ENCODE measurements at regions not wholly inside any gene's neighbourhood (a gene's known extent, or its start where the extent isn't known, plus 50 kb on each side); places are given as distances from the start of the nearest gene placed in this dataset.

DNA sequence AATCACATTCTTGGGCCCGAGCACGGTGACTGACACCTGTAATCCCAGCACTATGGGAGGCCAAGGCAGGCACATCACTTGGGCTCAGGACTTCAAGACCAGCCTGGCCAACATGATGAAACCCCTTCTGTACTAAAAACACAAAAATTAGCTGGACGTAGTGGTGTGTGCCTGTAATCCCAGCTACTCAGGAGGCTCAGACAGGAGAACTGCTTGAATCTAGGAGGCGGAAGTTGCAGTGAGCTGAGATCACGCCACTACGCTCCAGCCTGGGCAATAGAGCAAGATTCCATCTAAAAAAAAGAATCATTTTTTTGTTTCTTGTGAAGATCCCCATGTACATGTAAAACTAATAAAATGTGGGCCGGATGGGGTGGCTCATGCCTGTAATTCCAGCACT lies 53.1 kb upstream of the ATF7IP2 start:
- TF ChIP-seq POLR2A (IDR thresholded peaks at IDR 0.05) = no peak
- TF ChIP-seq POLR2AphosphoS5 (IDR thresholded peaks at IDR 0.05; ENCODE audit: insufficient read depth in 1 of 2, low read depth in 1 of 2) = no peak
